ENCODE measurements at regions not wholly inside any gene's neighbourhood (a gene's known extent, or its start where the extent isn't known, plus 50 kb on each side); places are given as distances from the start of the nearest gene placed in this dataset.

DNA sequence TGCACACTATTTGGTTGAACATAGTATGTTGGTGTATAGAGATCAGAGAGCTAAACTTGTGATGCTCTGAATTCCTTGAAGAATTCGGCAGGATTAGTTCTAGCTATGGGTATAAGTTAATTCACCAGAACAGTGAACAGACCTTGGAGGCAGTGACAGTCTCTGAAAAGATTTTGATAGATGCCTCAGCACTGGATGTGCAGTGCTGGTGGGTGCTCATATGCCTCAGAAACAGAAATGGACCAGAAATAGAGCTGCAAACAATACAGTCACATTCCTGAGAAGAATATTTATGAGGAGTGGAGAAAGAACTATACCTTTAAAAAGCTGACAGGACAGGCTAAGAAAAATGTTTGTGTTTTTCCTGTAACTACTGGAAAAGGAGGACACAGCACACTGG, 747.7 kb downstream of the KCTD16 start:
- DNase-seq: no peak

DNA sequence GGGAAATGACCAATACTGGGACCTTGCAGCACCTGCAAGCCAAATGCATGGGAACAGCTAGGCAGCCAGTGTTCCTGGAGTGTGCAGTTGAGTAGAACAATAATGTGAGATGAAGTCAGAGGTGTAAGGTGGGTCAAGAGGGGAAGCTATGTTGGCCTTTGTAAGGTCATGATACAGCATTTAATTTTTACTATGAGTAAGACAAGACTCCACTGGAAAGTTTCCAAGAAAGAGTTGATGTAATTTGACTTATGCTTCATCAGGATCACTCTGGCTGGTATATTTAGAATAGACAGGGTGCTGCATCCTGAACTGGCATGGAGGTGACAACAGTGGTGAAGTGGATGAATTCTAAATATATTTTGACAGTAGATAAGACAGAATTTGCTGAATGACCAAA, 744.8 kb downstream of the KCTD16 start:
- DNase-seq: no peak

DNA sequence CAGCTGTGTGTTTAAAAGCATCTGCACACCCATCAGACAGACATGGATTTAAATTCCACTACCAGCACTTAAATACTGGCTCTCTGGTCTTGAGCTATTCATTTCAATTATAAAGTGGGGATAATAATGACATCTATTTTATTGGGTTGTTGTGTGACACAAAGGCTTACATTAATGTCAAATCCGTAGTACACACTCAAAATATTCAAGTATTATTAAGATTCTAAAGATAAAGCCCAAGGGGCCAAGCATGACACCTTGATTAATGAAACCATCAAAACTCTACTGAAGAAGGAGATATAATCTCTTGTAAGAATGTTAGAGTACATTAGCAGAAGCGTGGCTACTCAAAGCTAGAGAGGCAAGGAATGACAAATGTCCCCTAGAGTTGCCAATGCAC, 743.0 kb downstream of the KCTD16 start:
- no peak for DNase-seq

GRCh38 chr5:144896473-144896872, 725.8 kb downstream of the KCTD16 start:
- DNase-seq: no peak

DNA sequence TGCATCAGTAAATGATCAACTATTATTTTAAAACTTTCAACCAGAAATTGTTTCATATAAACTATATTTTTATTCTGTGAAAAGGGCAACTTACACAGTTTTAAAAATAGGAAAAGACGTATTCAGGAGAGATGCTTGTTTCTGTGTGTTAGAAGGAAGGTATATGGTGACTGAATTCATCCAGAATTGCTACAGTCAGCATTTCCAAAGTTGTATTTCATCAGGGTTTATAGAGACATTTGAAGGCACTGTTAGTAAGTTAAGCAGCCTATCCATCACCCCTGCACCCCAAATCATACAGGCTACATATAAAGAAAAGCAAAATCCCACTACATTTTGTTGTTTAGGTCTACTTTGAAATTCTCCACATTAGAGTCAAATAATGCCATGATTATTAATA, 716.0 kb downstream of the KCTD16 start:
- DNase-seq: no peak

- no peak for DNase-seq
Measured at GRCh38 chr5:144882739-144883283, 712.1 kb downstream of the KCTD16 start.

- no peak for DNase-seq
Measured at GRCh38 chr5:144880513-144880912, 709.8 kb downstream of the KCTD16 start.

- DNase-seq: no peak
Measured at GRCh38 chr5:144876990-144877389, 706.3 kb downstream of the KCTD16 start.

- DNase-seq: no peak
Measured at GRCh38 chr5:144873076-144873475, 702.4 kb downstream of the KCTD16 start.

DNA sequence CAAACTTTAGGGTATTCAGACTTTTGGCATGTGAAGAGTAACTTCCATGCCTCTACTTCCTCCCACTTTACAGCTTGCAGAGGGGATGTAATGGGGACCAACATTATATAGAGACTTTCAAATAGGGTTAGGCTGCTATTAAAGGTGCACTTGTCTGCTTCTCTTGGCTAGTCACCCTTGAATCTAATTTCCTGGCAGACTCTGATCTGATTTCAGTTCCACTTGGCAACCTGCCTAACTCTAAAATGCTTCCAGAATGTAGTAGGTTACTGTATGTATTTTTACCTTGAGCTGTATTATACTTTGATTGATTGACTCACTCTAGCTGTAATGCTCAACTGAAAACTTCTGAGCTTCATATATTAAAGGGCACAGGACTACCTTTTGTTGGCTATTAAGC, 693.4 kb downstream of the KCTD16 start:
- peak; percentile 1 for DNase-seq

- no peak for DNase-seq
Measured at GRCh38 chr5:144857454-144857853, 686.8 kb downstream of the KCTD16 start.

DNA sequence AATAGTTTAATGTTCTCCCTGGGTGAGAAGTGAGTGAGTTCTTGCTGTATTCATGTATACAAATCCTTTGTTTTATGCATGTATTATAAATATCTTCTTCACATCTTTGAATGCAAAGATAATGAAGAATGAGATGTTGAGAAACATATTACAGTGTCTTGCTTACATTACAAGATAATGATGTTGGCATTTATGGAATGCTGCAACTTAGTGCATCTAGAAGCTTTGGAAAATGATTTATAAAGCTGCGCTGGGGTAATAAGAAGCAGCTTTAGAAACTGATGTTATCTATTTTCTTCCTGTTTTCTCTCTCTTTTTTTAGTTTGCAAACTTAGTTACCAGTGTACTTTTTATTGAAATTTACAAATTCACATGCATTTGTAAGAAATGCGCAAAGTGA, 673.4 kb downstream of the KCTD16 start:
- DNase-seq: no peak

DNA sequence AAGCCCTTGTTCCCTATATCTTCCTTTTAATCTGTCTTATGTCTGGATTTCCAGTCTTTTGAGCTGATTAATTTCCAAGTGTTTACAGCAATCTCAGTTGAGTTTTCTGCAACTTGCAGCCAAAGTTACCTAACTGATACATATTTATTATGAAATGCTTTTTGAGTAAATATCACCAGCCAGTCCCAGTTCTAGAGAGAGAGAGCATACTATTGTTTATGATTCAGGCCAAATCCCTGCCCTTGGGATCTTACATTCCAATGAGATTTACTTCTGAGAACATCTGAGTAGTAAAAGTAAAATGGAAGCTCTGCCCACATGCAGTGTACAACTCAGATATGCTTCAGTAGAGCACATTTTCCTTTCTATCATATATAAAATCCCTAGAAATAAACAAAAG, 661.7 kb downstream of the KCTD16 start:
- no peak for DNase-seq

DNA sequence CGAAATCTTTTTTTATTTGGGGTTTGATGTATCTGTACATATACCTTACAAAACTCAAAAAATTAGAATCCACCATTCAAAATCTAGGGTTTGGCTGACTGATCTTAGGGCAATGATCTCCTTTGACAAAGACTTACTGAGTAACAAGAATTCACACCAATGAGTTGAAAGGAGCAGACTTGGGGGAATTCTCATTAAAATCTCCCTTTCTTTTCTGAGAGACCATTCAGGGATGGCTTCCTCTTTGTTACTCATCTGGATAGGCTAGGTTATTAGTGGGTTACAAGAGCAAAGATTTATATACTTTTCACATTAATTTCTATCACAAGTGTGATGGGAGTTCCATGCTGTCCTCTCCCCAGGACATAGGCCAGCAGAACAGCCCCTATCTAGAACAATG, 661.0 kb downstream of the KCTD16 start:
- no peak for DNase-seq

DNA sequence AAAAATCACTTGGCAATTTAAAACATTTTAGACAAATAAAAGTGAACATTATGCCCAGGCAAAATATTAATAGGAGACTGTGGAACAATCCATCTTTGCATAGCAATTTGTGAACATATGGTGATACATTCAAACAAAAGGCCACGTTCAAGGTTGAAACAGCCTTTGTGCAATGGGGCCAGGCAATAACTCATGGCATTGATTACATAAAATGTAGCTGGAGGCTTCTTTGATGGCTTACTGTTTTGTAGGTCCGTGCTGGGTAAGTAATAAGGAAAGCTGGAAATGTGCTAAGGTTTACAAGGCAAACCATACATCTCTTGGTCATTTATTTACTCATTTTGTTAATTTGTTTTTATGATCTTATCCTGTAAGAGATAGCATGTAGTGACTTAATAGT, 651.8 kb downstream of the KCTD16 start:
- DNase-seq: no peak

DNA sequence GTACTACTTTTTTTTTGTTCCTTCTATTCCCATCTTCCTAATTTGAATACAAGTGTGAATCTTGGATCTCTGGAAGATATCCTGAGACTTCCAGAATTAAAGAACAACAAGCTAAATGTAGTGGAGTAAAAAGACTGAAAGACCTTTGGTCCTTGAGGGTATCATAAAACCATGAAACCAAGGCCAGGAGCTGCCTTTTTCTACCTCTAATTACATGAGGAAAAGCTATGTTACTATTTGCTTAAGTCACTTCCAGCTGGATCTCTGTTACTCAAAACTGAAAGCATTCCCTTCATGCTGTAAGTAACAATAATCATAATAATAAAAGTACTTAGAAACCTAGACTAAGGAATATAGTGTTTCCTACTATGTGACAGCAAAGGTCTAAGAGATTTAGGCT, 649.6 kb downstream of the KCTD16 start:
- no peak for DNase-seq

DNA sequence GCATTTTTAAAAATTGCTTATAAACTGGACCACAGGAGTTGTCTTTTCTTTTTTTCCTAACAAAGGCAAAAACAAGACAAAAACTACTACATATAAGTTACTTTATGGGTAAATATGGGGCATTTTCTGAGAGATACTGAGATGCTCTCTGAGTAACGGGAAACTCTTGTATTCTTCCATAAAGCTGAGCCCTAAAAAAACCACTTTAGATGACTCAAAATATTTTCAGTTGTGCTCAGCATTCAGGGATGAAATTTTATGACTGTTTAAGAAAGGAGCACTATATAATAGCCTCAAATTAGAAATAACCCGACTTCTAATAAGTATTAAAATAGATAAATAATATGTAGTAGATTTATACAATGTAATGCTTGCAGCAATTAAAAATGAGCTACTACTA, 644.5 kb downstream of the KCTD16 start:
- no peak for DNase-seq

GRCh38 chr5:144812763-144813162, 642.1 kb downstream of the KCTD16 start:
- DNase-seq: no peak

GRCh38 chr5:144800169-144800568, 629.5 kb downstream of the KCTD16 start:
- no peak for DNase-seq

DNA sequence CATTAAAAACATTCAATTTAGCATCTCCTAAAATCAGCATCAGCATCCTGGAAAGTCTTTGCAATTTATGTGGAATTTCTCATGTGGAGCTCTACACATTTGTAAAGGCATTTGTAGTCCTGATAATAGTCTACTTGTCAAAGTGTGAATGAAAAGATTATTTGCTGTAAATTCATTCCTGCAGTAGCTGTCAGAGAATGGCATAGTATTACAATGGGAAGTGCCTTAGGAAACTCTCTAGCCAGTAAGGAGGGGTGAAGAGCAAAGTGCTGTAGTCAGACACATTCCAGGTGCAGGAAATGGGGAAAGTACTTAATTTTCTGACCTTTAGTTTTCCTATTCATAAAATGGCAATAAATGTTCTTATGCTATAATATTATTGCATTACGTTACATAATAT, 627.9 kb downstream of the KCTD16 start:
- DNase-seq: no peak

GRCh38 chr5:144794922-144795321, 624.2 kb downstream of the KCTD16 start:
- no peak for DNase-seq

DNA sequence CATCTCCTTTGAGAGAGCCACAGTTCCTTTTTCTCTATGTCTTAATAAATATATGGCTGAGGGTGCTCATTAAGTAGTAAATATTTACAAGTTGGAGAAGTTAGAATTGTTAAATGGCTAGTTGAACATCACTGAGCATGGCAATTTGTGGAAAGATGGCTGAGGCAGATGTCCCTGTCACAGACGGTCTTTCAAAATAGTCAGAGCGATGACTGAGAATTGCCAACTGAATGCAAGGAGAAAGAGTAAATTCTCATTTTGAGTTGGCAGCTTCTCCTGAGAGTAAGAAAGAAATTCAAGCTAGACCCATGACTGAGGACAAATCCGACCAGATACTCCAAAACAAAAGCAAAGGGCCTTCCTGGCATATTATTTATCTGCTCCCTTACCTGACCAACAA, 617.9 kb downstream of the KCTD16 start:
- DNase-seq: no peak

GRCh38 chr5:144788046-144788445, 617.4 kb downstream of the KCTD16 start:
- DNase-seq: no peak

DNA sequence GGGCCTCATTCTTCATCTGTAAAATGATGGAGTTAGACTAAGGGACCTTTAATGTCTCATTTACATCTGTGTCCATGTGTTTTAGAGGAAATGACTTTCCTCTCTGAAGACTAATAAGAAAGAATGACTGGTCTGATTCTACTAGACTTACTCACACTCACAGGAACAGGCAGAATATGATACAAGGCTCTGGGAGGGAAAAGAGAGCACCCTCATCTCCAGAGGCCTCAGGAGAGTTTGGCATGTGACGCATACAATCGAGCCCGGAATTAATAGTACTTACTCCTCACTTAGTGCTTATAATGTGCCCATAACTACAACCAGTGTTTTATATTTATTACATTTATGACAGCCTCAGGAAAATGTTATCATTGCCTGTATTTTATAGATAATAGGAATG, 608.7 kb downstream of the KCTD16 start:
- no peak for DNase-seq

- no peak for DNase-seq
Measured at GRCh38 chr5:144778561-144778960, 607.9 kb downstream of the KCTD16 start.

DNA sequence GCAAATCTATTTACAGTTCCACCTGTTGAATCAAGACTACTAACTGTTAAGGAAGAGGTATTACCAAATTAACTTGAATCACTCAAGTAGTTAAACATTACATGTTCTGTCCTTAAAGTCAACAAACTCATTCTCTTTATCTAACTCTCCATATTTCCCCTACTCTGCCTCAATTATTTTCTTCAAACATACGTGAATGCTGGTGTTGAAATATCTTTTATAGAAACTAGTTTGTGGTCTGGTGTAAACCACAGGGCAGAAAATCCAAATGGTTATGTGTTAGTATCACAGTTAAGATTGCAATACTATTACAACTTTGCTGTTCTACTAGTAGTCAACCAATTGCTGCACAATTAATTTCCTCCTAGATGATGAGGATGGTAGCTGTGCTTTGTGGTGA, 603.5 kb downstream of the KCTD16 start:
- no peak for DNase-seq
